GM19467 (cell line): ENCODE measurements at regions not wholly inside any gene's neighbourhood (a gene's known extent, or its start where the extent isn't known, plus 50 kb on each side); places are given as distances from the start of the nearest gene placed in this dataset.

Experiments used
- ATAC-seq: cut with Tn5 transposase; IDR thresholded peaks from one replicate; pipeline ENCODE4 v1.9.1; 2021; ENCODE audit warnings: mild to moderate bottlenecking, moderate library complexity; ENCODE audit not compliant: unreplicated experiment

- ATAC-seq = no peak
These were observed 83.1 kb upstream of the KCNG1 start for GRCh38 chr20:51106011-51106410.

- ATAC-seq = no peak
These were observed 82.3 kb upstream of the KCNG1 start for GRCh38 chr20:51104960-51105920.

GRCh38 chr20:51100617-51101016 is 77.7 kb upstream of the KCNG1 start:
- ATAC-seq = no peak

GRCh38 chr20:51098284-51098810 is 75.4 kb upstream of the KCNG1 start:
- ATAC-seq = no peak

GRCh38 chr20:51097351-51098120 is 74.6 kb upstream of the KCNG1 start:
- no peak for ATAC-seq

GRCh38 chr20:51096582-51097267 is 73.8 kb upstream of the KCNG1 start:
- no peak for ATAC-seq

- ATAC-seq = no peak
These were observed 73.0 kb upstream of the KCNG1 start for GRCh38 chr20:51095633-51096521.

GRCh38 chr20:51094221-51094620 is 71.3 kb upstream of the KCNG1 start:
- no peak for ATAC-seq

GRCh38 chr20:51093240-51093763 is 70.4 kb upstream of the KCNG1 start:
- no peak for ATAC-seq

GRCh38 chr20:51092338-51092737 is 69.4 kb upstream of the KCNG1 start:
- no peak for ATAC-seq

GRCh38 chr20:51091406-51092195 is 68.7 kb upstream of the KCNG1 start:
- ATAC-seq = no peak

- ATAC-seq = no peak
These were observed 66.9 kb upstream of the KCNG1 start for GRCh38 chr20:51089840-51090239.

GRCh38 chr20:51089272-51089781 is 66.4 kb upstream of the KCNG1 start:
- no peak for ATAC-seq

- no peak for ATAC-seq
These were observed 64.4 kb upstream of the KCNG1 start for GRCh38 chr20:51087266-51087665.

GRCh38 chr20:51085769-51086168 is 62.9 kb upstream of the KCNG1 start:
- no peak for ATAC-seq

GRCh38 chr20:51084593-51085377 is 61.9 kb upstream of the KCNG1 start:
- no peak for ATAC-seq

GRCh38 chr20:51083447-51083846 is 60.5 kb upstream of the KCNG1 start:
- ATAC-seq = no peak

- ATAC-seq = no peak
These were observed 60.1 kb upstream of the KCNG1 start for GRCh38 chr20:51082988-51083387.
